Natural killer cell treated with Interleukin-12 subunit alpha and Interleukin-12 subunit beta and Interleukin-15 and Interleukin-18, amount 100 ng/mL, for 72 hours (primary cell): ENCODE measurements at regions not wholly inside any gene's neighbourhood (a gene's known extent, or its start where the extent isn't known, plus 50 kb on each side); places are given as distances from the start of the nearest gene placed in this dataset.
"Not testable (repeated sequence)": the region's sequence is repeated elsewhere in the genome, so short reads cannot be mapped to it uniquely, and the experiment has no call there.

Source experiments
- ATAC-seq, 2 donors: fragments of 150-1000 bp; cut with Tn5 transposase in 1 of 2; sonication (Bioruptor Pico), chemical (Tn5 transposase) in 1 of 2; 2 replicates each; pipeline ENCODE4 v1.10.0; 2021
- DNase-seq: peaks from one replicate; pipeline ENCODE4 v3.0.0; 2022; ENCODE audit warnings: low spot score
- H3K27ac Mint-ChIP-seq, 2 donors: 1 replicate in 1 of 2; 2 replicates in 1 of 2; pipeline ENCODE4 v1.8.0; 2022; ENCODE audit warnings: mixed read lengths in 2 of 2, mild to moderate bottlenecking in 1 of 2, moderate library complexity in 1 of 2
- H3K27me3 Mint-ChIP-seq, 2 donors: 1 replicate in 1 of 2; 2 replicates in 1 of 2; pipeline ENCODE4 v1.8.0; 2022; ENCODE audit warnings: mixed read lengths in 2 of 2
- H3K36me3 Mint-ChIP-seq: one replicate; pipeline ENCODE4 v1.8.0; 2022; ENCODE audit warnings: mixed read lengths
- H3K4me1 Mint-ChIP-seq, 2 donors: 1 replicate in 1 of 2; 2 replicates in 1 of 2; pipeline ENCODE4 v1.8.0; 2022; ENCODE audit warnings: low read depth in 2 of 2, mixed read lengths in 2 of 2, mild to moderate bottlenecking in 1 of 2
- H3K4me3 Mint-ChIP-seq: one replicate; pipeline ENCODE4 v1.8.0; 2022; ENCODE audit warnings: mixed read lengths
- H3K9me3 Mint-ChIP-seq: 2 replicates; pipeline ENCODE4 v1.8.0; 2022; ENCODE audit warnings: mixed read lengths

GRCh38 chr2:180599804-180600203, 380.6 kb upstream of the UBE2E3 start:
- Mint-ChIP-seq H3K4me3 (no peak overlapping the region), H3K36me3 (no peaks in the 10 kb centered on the region), H3K4me1 (no peaks in the 10 kb centered on the region), H3K27me3 (no peaks in the 10 kb centered on the region), H3K27ac (no peak overlapping the region), H3K9me3 (no peaks in the 10 kb centered on the region)
- ATAC-seq (no peak), DNase-seq (no peak)

- Mint-ChIP-seq H3K4me3 (no peak overlapping the region), H3K36me3 (no peaks in the 10 kb centered on the region), H3K9me3 (no peaks in the 10 kb centered on the region), H3K27ac (no peak overlapping the region), H3K4me1 (no peaks in the 10 kb centered on the region), H3K27me3 (no peaks in the 10 kb centered on the region)
- ATAC-seq, result no peak
- DNase-seq, result no peak
Measured at GRCh38 chr2:180597179-180597578, 383.2 kb upstream of the UBE2E3 start.

- DNase-seq, result no peak
- Mint-ChIP-seq H3K27ac (no peak overlapping the region), H3K36me3 (no peaks in the 10 kb centered on the region), H3K4me3 (no peak overlapping the region), H3K4me1 (no peaks in the 10 kb centered on the region), H3K27me3 (no peaks in the 10 kb centered on the region), H3K9me3 (no peaks in the 10 kb centered on the region)
- no peak for ATAC-seq
Measured at GRCh38 chr2:180596453-180596852, 384.0 kb upstream of the UBE2E3 start.

- Mint-ChIP-seq H3K27me3 (no peaks in the 10 kb centered on the region), H3K36me3 (peaks cover 4% of the 10 kb centered on the region), H3K4me1 (no peaks in the 10 kb centered on the region), H3K4me3 (no peak overlapping the region), H3K9me3 (peaks cover 10% of the 10 kb centered on the region), H3K27ac (no peak overlapping the region)
- ATAC-seq (no peak), DNase-seq (no peak)
Measured at GRCh38 chr2:180591947-180592346, 388.5 kb upstream of the UBE2E3 start.

- DNase-seq, H3K4me3 Mint-ChIP-seq, ATAC-seq, H3K27me3 Mint-ChIP-seq, H3K4me1 Mint-ChIP-seq, H3K9me3 Mint-ChIP-seq, H3K27ac Mint-ChIP-seq, H3K36me3 Mint-ChIP-seq: not testable (repeated sequence)
Measured at GRCh38 chr2:180591093-180591781, 389.2 kb upstream of the UBE2E3 start.

GRCh38 chr2:180583441-180584140, 396.8 kb upstream of the UBE2E3 start:
- no peaks in the 10 kb centered on the region for H3K27me3 Mint-ChIP-seq
- H3K36me3 Mint-ChIP-seq, result peaks cover 1% of the 10 kb centered on the region
- no peak overlapping the region for H3K27ac Mint-ChIP-seq
- H3K4me1 Mint-ChIP-seq, result no peaks in the 10 kb centered on the region
- peaks cover 2% of the 10 kb centered on the region for H3K9me3 Mint-ChIP-seq
- no peak overlapping the region for H3K4me3 Mint-ChIP-seq
- no peak for ATAC-seq
- DNase-seq, result no peak

- no peaks in the 10 kb centered on the region for H3K4me1 Mint-ChIP-seq
- ATAC-seq, result no peak
- no peaks in the 10 kb centered on the region for H3K27me3 Mint-ChIP-seq
- H3K9me3 Mint-ChIP-seq, result no peaks in the 10 kb centered on the region
- no peak overlapping the region for H3K27ac Mint-ChIP-seq
- H3K36me3 Mint-ChIP-seq, result no peaks in the 10 kb centered on the region
- no peak overlapping the region for H3K4me3 Mint-ChIP-seq
- no peak for DNase-seq
Measured at GRCh38 chr2:180579388-180579787, 401.0 kb upstream of the UBE2E3 start.

GRCh38 chr2:180578441-180578840, 402.0 kb upstream of the UBE2E3 start:
- Mint-ChIP-seq H3K27me3 (no peaks in the 10 kb centered on the region), H3K9me3 (no peaks in the 10 kb centered on the region), H3K4me1 (no peaks in the 10 kb centered on the region), H3K36me3 (no peaks in the 10 kb centered on the region), H3K27ac (no peak overlapping the region), H3K4me3 (no peak overlapping the region)
- no peak for DNase-seq
- no peak for ATAC-seq

- H3K4me1 Mint-ChIP-seq, result no peaks in the 10 kb centered on the region
- H3K36me3 Mint-ChIP-seq, result no peaks in the 10 kb centered on the region
- no peak for ATAC-seq
- H3K27ac Mint-ChIP-seq, result no peak overlapping the region
- no peak for DNase-seq
- no peaks in the 10 kb centered on the region for H3K9me3 Mint-ChIP-seq
- H3K27me3 Mint-ChIP-seq, result no peaks in the 10 kb centered on the region
- H3K4me3 Mint-ChIP-seq, result no peak overlapping the region
Measured at GRCh38 chr2:180577567-180577966, 402.8 kb upstream of the UBE2E3 start.

GRCh38 chr2:180573951-180574350, 406.5 kb upstream of the UBE2E3 start:
- DNase-seq (no peak), ATAC-seq (no peak)
- Mint-ChIP-seq H3K9me3 (no peaks in the 10 kb centered on the region), H3K4me3 (no peak overlapping the region), H3K4me1 (no peaks in the 10 kb centered on the region), H3K36me3 (no peaks in the 10 kb centered on the region), H3K27me3 (peaks cover 0 to 3% of the 10 kb centered on the region in 2 donors), H3K27ac (no peak overlapping the region)

- Mint-ChIP-seq H3K9me3 (no peaks in the 10 kb centered on the region), H3K27ac (no peak overlapping the region), H3K27me3 (peaks cover 0 to 10% of the 10 kb centered on the region in 2 donors), H3K4me3 (no peak overlapping the region), H3K36me3 (no peaks in the 10 kb centered on the region), H3K4me1 (no peaks in the 10 kb centered on the region)
- ATAC-seq, result no peak
- no peak for DNase-seq
Measured at GRCh38 chr2:180572346-180572745, 408.1 kb upstream of the UBE2E3 start.

GRCh38 chr2:180571559-180571958, 408.8 kb upstream of the UBE2E3 start:
- Mint-ChIP-seq H3K4me1 (no peaks in the 10 kb centered on the region), H3K27me3 (peaks cover 0 to 10% of the 10 kb centered on the region in 2 donors), H3K36me3 (no peaks in the 10 kb centered on the region), H3K4me3 (no peak overlapping the region), H3K9me3 (no peaks in the 10 kb centered on the region), H3K27ac (no peak overlapping the region)
- ATAC-seq (no peak), DNase-seq (no peak)

- H3K27me3 Mint-ChIP-seq, result peaks cover 0 to 10% of the 10 kb centered on the region in 2 donors
- H3K36me3 Mint-ChIP-seq, result no peaks in the 10 kb centered on the region
- no peak overlapping the region for H3K27ac Mint-ChIP-seq
- H3K4me3 Mint-ChIP-seq, result no peak overlapping the region
- no peaks in the 10 kb centered on the region for H3K4me1 Mint-ChIP-seq
- no peak for DNase-seq
- no peaks in the 10 kb centered on the region for H3K9me3 Mint-ChIP-seq
- no peak for ATAC-seq
Measured at GRCh38 chr2:180570864-180571263, 409.5 kb upstream of the UBE2E3 start.

- H3K27me3 Mint-ChIP-seq, result peaks cover 0 to 9% of the 10 kb centered on the region in 2 donors
- no peak overlapping the region for H3K4me3 Mint-ChIP-seq
- ATAC-seq (no peak), DNase-seq (no peak)
- H3K9me3 Mint-ChIP-seq, result no peaks in the 10 kb centered on the region
- H3K4me1 Mint-ChIP-seq, result no peaks in the 10 kb centered on the region
- no peak overlapping the region for H3K27ac Mint-ChIP-seq
- no peaks in the 10 kb centered on the region for H3K36me3 Mint-ChIP-seq
Measured at GRCh38 chr2:180564051-180564450, 416.4 kb upstream of the UBE2E3 start.
